ENCODE measurements at regions not wholly inside any gene's neighbourhood (a gene's known extent, or its start where the extent isn't known, plus 50 kb on each side); places are given as distances from the start of the nearest gene placed in this dataset.
A peak's percentile ranks its signal among the peaks of the same experiment; 100 is the strongest.

DNA sequence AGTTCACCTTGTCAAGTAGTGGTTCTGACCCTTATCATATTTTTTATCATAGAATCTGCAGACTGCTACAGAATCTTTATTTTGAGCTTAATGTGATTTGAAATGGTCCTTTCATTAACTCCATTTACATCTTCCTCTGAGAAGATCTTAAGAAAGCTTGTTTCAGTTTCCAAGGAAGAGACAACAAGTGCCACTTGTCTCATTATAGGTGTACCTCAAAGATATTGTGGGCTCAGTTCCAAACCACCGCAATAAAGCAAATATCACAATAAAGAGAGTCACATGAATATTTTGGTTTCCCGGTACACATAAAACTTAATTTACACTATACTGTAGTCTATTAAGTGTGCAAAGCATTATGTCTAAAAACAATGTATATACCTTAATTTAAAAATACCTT is 66.4 kb upstream of the ATXN1 start:
- H3K9me3 ChIP-seq (ENCODE audit: low read length) = no peaks in the 10 kb centered on the region
- no peak overlapping the region for H3K4me2 ChIP-seq (ENCODE audit: low read length)
- TF ChIP-seq TAF1 (IDR thresholded peaks at IDR 0.05; ENCODE audit: low read depth) = no peak
- TF ChIP-seq, protein P1, sequence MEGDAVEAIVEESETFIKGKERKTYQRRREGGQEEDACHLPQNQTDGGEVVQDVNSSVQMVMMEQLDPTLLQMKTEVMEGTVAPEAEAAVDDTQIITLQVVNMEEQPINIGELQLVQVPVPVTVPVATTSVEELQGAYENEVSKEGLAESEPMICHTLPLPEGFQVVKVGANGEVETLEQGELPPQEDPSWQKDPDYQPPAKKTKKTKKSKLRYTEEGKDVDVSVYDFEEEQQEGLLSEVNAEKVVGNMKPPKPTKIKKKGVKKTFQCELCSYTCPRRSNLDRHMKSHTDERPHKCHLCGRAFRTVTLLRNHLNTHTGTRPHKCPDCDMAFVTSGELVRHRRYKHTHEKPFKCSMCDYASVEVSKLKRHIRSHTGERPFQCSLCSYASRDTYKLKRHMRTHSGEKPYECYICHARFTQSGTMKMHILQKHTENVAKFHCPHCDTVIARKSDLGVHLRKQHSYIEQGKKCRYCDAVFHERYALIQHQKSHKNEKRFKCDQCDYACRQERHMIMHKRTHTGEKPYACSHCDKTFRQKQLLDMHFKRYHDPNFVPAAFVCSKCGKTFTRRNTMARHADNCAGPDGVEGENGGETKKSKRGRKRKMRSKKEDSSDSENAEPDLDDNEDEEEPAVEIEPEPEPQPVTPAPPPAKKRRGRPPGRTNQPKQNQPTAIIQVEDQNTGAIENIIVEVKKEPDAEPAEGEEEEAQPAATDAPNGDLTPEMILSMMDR (IDR thresholded peaks at IDR 0.05; ENCODE audit: poor library complexity, severe bottlenecking) = no peak
- no peak for TF ChIP-seq POLR2AphosphoS5 (IDR thresholded peaks at IDR 0.05)
- no peak for TF ChIP-seq EP300 (conservative IDR thresholded peaks at IDR 0.05; ENCODE audit: poor library complexity, severe bottlenecking)
- no peak for TF ChIP-seq MXI1 (conservative IDR thresholded peaks at IDR 0.05; ENCODE audit: poor library complexity, severe bottlenecking)
- no peak for TF ChIP-seq EZH2 (IDR thresholded peaks at IDR 0.05; ENCODE audit: borderline replicate concordance, insufficient read depth, low read length, poor library complexity, severe bottlenecking)
- TF ChIP-seq RAD21 (conservative IDR thresholded peaks at IDR 0.05) = no peak
- TF ChIP-seq SMC3 (conservative IDR thresholded peaks at IDR 0.05; ENCODE audit: poor library complexity) = no peak
- no peak for TF ChIP-seq REST (IDR thresholded peaks at IDR 0.05; ENCODE audit: borderline replicate concordance)
- no peak overlapping the region for H3K9ac ChIP-seq (ENCODE audit: low read length)
- H3K9me2 ChIP-seq (ENCODE audit: insufficient read depth, low read length) = no peaks in the 10 kb centered on the region
- no peaks in the 10 kb centered on the region for H3K79me2 ChIP-seq (replicated peaks; ENCODE audit: insufficient read depth, low read length)
- H3K27ac ChIP-seq (ENCODE audit: low read length) = no peak overlapping the region
- H2AFZ ChIP-seq (ENCODE audit: low read depth, low read length) = no peak overlapping the region
- no peaks in the 10 kb centered on the region for H3F3A ChIP-seq (ENCODE audit: insufficient read depth, low read length, poor library complexity, severe bottlenecking)
- H3K27me3 ChIP-seq (ENCODE audit: insufficient read depth, low read depth, low read length) = no peaks in the 10 kb centered on the region
- no peak overlapping the region for H3K4me3 ChIP-seq (ENCODE audit: low read length)
- no peaks in the 10 kb centered on the region for H3K36me3 ChIP-seq (ENCODE audit: insufficient read depth, low read length)
- no peaks in the 10 kb centered on the region for H4K20me1 ChIP-seq (ENCODE audit: insufficient read depth)

- H3K9me2 ChIP-seq (ENCODE audit: insufficient read depth, low read length) = no peaks in the 10 kb centered on the region
- H3K4me2 ChIP-seq (ENCODE audit: low read length) = no peak overlapping the region
- H3K27ac ChIP-seq (ENCODE audit: low read length) = peak overlapping the region; percentile 57
- TF ChIP-seq, protein P1 (IDR thresholded peaks at IDR 0.05; ENCODE audit: poor library complexity, severe bottlenecking) = no peak
- TF ChIP-seq SMC3 (conservative IDR thresholded peaks at IDR 0.05; ENCODE audit: poor library complexity) (no peak), RAD21 (conservative IDR thresholded peaks at IDR 0.05) (no peak), TAF1 (IDR thresholded peaks at IDR 0.05; ENCODE audit: low read depth) (no peak), POLR2AphosphoS5 (IDR thresholded peaks at IDR 0.05) (no peak), MXI1 (conservative IDR thresholded peaks at IDR 0.05; ENCODE audit: poor library complexity, severe bottlenecking) (no peak), EZH2 (IDR thresholded peaks at IDR 0.05; ENCODE audit: borderline replicate concordance, insufficient read depth, low read length, poor library complexity, severe bottlenecking) (no peak), REST (IDR thresholded peaks at IDR 0.05; ENCODE audit: borderline replicate concordance) (no peak), EP300 (conservative IDR thresholded peaks at IDR 0.05; ENCODE audit: poor library complexity, severe bottlenecking) (no peak)
- H3K79me2 ChIP-seq (replicated peaks; ENCODE audit: insufficient read depth, low read length) = no peaks in the 10 kb centered on the region
- H3K27me3 ChIP-seq (ENCODE audit: insufficient read depth, low read depth, low read length) = no peaks in the 10 kb centered on the region
- H3K9me3 ChIP-seq (ENCODE audit: low read length) = no peaks in the 10 kb centered on the region
- H4K20me1 ChIP-seq (ENCODE audit: insufficient read depth) = no peaks in the 10 kb centered on the region
- no peak overlapping the region for H3K4me3 ChIP-seq (ENCODE audit: low read length)
- H3F3A ChIP-seq (ENCODE audit: insufficient read depth, low read length, poor library complexity, severe bottlenecking) = no peaks in the 10 kb centered on the region
- H3K9ac ChIP-seq (ENCODE audit: low read length) = peak overlapping the region; percentile 19
- H2AFZ ChIP-seq (ENCODE audit: low read depth, low read length) = no peak overlapping the region
- no peaks in the 10 kb centered on the region for H3K36me3 ChIP-seq (ENCODE audit: insufficient read depth, low read length)
Measured at GRCh38 chr6:16825784-16826183, 64.5 kb upstream of the ATXN1 start.
